OCI-LY3 (cell line): ENCODE measurements at regions not wholly inside any gene's neighbourhood (a gene's known extent, or its start where the extent isn't known, plus 50 kb on each side); places are given as distances from the start of the nearest gene placed in this dataset.

Experiments used
- H2AFZ ChIP-seq: fragments of 200-600, 300-600 bp; shearing (Covaris generic); 2 replicates; pipeline ENCODE4 v1.6.0; 2014; ENCODE audit warnings: antibody characterized with exemption, low read depth, low read length
- H3K27ac ChIP-seq: fragments of 200-600, 300-600 bp; sonication (generic); 2 replicates; pipeline ENCODE4 v1.5.1; 2014; ENCODE audit warnings: mild to moderate bottlenecking, low read length, moderate library complexity, mixed read lengths
- H3K27me3 ChIP-seq: fragments of 200-600, 300-600 bp; sonication (generic); 2 replicates; pipeline ENCODE4 v1.6.1; 2014; ENCODE audit warnings: low read depth, low read length, mixed read lengths
- H3K36me3 ChIP-seq: fragments of 200-600, 300-600 bp; sonication (generic); replicated peaks from 2 replicates; pipeline ENCODE3; 2014; ENCODE audit warnings: low read depth, low read length, mixed read lengths
- H3K4me1 ChIP-seq: fragments of 300-600, 200-600 bp; sonication (generic); 2 replicates; pipeline ENCODE4 v1.6.1; 2014; ENCODE audit warnings: low read length, mixed read lengths
- H3K4me2 ChIP-seq: fragments of 200-600, 300-600 bp; sonication (generic); 2 replicates; pipeline ENCODE4 v1.6.1; 2014; ENCODE audit warnings: low read length, mixed read lengths
- H3K4me3 ChIP-seq: fragments of 300-600, 200-600 bp; sonication (generic); 2 replicates; pipeline ENCODE4 v1.5.1; 2014; ENCODE audit warnings: antibody characterized with exemption, mild to moderate bottlenecking, low read length, moderate library complexity
- H3K79me2 ChIP-seq: fragments of 300-600, 200-600 bp; shearing (Covaris generic); 2 replicates; pipeline ENCODE4 v1.6.1; 2014; ENCODE audit warnings: mild to moderate bottlenecking, low read length, mixed read lengths
- H3K9ac ChIP-seq: fragments of 300-600, 200-600 bp; shearing (Covaris generic); 2 replicates; pipeline ENCODE4 v1.6.0; 2014; ENCODE audit warnings: mild to moderate bottlenecking, low read length, moderate library complexity
- H3K9me3 ChIP-seq: fragments of 200-600, 300-600 bp; shearing (Covaris generic); 2 replicates; pipeline ENCODE4 v1.6.1; 2014; ENCODE audit warnings: low read length, mixed read lengths; ENCODE audit not compliant: insufficient read depth
- H4K20me1 ChIP-seq: fragments of 200-600, 300-600 bp; sonication (generic); 2 replicates; pipeline ENCODE4 v1.6.1; 2016; ENCODE audit warnings: low read length, mixed read lengths; ENCODE audit not compliant: insufficient read depth
- CTCF ChIP-seq: fragments of 200-600, 300-600 bp; sonication (generic); IDR thresholded peaks from 2 replicates; pipeline ENCODE4 v1.5.1; 2014; ENCODE audit warnings: antibody characterized with exemption, low read length, low read depth
- EZH2phosphoT487 ChIP-seq: fragments of 200-600 bp; shearing (Covaris generic); IDR thresholded peaks from 2 replicates; pipeline ENCODE4 v1.6.1; 2018; ENCODE audit warnings: antibody characterized with exemption, mixed run types, low read depth

- Histone ChIP-seq H3K9me3 (no peaks in the 10 kb centered on the region), H3K27me3 (no peaks in the 10 kb centered on the region), H3K4me2 (peak overlapping the region; percentile 31), H4K20me1 (no peaks in the 10 kb centered on the region), H3K4me3 (no peak overlapping the region), H3K27ac (no peak overlapping the region), H3K4me1 (peaks cover 7% of the 10 kb centered on the region), H3K9ac (no peak overlapping the region), H3K36me3 (no peaks in the 10 kb centered on the region), H3K79me2 (no peaks in the 10 kb centered on the region), H2AFZ (no peak overlapping the region)
- TF ChIP-seq CTCF (0 out of 2 replicates have a peak, but pooled peaks have one; percentile 17), EZH2phosphoT487 (no peak)
These were observed 1165.8 kb upstream of the GOT2 start for GRCh38 chr16:59899940-59900339.

DNA sequence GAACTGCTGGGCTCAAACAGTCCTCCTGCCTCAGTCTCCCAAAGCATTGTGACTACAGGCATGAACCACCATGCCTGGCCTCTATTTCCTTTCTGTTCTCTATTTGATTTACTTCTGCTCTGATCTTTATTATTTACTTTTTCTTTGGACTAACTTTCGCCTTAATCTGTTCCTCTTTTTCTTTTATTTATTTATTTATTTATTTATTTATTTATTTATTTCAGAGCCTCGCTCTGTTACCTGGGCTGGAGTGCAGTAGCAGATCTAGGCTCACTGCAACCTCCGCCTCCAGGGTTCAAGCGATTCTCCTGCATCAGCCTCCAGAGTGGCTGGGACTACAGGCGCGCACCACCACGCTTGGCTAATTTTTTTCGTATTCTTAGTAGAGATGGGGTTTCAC is 1158.3 kb upstream of the GOT2 start:
- Histone ChIP-seq H4K20me1 (no peaks in the 10 kb centered on the region), H3K4me2 (no peak overlapping the region), H3K36me3 (no peaks in the 10 kb centered on the region), H3K4me1 (peaks cover 16% of the 10 kb centered on the region), H3K9ac (no peak overlapping the region), H3K4me3 (no peak overlapping the region), H3K9me3 (no peaks in the 10 kb centered on the region; the same call in 1 of the 2 replicates), H3K27me3 (no peaks in the 10 kb centered on the region), H2AFZ (no peak overlapping the region), H3K27ac (no peak overlapping the region), H3K79me2 (no peaks in the 10 kb centered on the region)
- TF ChIP-seq EZH2phosphoT487 = no peak
- TF ChIP-seq CTCF = no peak

GRCh38 chr16:59887856-59888255 is 1153.7 kb upstream of the GOT2 start:
- Histone ChIP-seq H3K27ac (no peak overlapping the region), H3K79me2 (no peaks in the 10 kb centered on the region), H3K27me3 (no peaks in the 10 kb centered on the region), H3K9ac (no peak overlapping the region), H2AFZ (no peak overlapping the region), H4K20me1 (no peaks in the 10 kb centered on the region), H3K9me3 (no peaks in the 10 kb centered on the region; the same call in 1 of the 2 replicates), H3K36me3 (no peaks in the 10 kb centered on the region), H3K4me3 (no peak overlapping the region), H3K4me2 (no peak overlapping the region), H3K4me1 (peaks cover 26% of the 10 kb centered on the region)
- TF ChIP-seq EZH2phosphoT487 (no peak), CTCF (no peak)

GRCh38 chr16:59886021-59886420 is 1151.9 kb upstream of the GOT2 start:
- H3K9me3 ChIP-seq = no peaks in the 10 kb centered on the region; the same call in 1 of the 2 replicates
- no peak for TF ChIP-seq CTCF
- TF ChIP-seq EZH2phosphoT487 = no peak
- H3K27me3 ChIP-seq = no peaks in the 10 kb centered on the region
- no peaks in the 10 kb centered on the region for H4K20me1 ChIP-seq
- H3K9ac ChIP-seq = no peak overlapping the region
- no peak overlapping the region for H3K4me3 ChIP-seq
- peak overlapping the region; percentile 23; the same call in 1 of the 2 replicates for H3K4me2 ChIP-seq
- H3K79me2 ChIP-seq = no peaks in the 10 kb centered on the region
- H2AFZ ChIP-seq = no peak overlapping the region
- H3K27ac ChIP-seq = no peak overlapping the region
- no peaks in the 10 kb centered on the region for H3K36me3 ChIP-seq
- peaks cover 26% of the 10 kb centered on the region for H3K4me1 ChIP-seq
